ENCODE measurements at regions not wholly inside any gene's neighbourhood (a gene's known extent, or its start where the extent isn't known, plus 50 kb on each side); places are given as distances from the start of the nearest gene placed in this dataset.

DNA sequence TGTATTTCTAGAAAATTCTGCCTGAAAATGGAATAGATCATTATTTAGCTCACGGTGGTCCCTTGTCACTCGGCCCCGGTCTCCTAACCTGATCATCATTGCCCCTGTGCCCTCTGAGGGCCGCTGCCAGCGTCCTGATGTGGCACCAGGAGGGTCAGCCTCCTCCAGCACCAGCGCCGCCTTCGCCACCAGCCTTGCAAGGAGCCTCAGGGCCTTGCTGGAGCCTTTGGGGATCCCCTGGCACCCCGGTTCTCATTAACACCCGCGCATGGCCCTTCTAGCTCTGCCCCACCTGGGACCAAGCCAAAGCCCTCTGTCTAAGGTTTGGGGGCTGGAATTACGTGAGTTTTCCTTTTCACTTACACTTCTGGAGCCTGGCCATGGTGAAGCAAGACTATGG lies 282.5 kb upstream of the ADARB2 start:
- no peak for DNase-seq (ENCODE audit: low read depth)

DNA sequence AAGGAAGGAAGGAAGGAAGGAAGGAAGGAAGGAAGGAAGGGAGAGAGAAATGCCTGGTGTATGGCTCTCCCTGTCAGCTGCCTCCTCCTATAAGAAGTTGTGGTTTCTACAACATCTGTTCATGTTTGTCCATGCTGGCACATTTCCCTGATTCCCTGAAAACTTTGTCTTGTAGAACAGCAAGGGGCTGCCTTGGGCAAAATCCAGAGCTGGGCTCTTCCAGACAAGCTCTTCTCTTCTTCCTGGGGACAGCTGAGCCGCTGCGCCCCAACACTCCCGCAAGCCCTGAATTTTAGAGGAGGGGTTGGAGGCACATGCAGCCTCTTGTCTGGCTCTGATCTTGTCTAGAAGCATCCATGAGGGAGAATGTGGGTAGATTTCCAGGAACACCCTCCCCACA lies 282.0 kb upstream of the ADARB2 start:
- DNase-seq (ENCODE audit: low read depth) = no peak

DNA sequence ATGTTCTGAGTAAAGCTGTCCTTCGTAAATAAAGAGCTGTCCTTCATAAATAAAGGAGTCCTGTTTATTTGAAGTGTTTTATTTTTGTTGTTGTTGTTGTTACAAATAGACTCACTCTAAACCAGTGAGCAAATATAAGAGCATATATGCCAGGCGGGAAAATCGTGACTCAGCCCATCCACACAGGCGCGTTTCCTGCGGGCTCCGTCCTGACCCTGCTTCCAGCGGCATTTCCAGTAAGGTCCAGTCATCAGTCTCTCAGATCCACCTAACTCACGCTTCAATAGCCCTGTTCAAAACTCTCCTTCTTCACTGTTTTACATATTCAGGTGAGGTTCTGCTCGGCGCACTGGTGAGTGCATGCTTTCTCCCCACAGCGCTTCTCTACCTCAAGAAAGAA lies 277.2 kb upstream of the ADARB2 start:
- no peak for DNase-seq (ENCODE audit: low read depth)

DNA sequence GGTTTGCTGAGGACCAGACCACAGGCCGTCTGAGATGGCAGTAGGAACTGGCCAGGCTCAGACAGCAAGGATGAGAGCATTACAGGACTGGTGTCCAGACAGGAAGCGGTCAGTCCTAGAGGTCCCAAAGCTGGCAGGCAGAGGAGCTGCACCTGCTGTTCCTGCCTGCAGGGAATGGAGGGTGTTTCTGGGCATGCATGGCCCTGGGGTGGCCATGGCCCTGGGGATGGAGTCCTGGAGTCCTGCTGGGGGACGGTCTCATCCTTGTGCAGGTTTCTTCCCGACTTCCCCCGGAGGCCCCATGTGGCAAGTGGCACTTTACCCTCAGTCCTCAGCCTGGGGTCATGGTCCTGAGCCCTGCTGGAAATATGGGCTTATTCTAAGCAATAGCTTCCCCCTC lies 274.9 kb upstream of the ADARB2 start:
- DNase-seq (ENCODE audit: low read depth) = no peak

DNA sequence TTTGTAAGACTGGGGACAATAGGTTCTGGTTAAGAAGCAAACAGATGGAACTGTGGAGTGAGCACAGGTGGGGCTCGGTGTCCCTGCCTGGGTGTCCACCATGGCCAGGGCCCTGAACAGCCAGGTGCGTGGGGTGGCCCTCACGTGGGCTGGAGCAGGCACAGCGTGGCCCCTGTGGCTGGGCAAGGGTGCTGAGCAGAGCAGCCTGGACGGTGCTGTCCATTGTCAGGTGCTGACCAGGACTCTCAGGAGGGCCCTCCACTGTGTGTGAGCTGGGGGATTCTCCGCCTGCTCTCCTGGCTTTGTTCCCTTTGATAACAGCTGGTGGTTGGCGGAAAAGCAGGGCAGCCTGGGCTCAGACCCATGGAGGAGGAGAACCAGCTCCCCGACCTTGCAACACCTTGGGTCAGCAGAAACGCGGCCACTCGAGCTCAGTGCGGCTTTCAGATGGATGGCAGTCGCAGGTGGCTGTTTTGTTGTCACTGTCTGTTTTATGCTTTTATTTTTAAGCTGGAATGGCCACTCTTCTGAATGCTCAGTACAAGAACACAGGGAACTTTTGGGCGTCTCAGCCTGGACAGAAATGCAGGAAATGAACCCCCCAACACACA lies 273.9 kb upstream of the ADARB2 start:
- no peak for DNase-seq (ENCODE audit: low read depth)

DNA sequence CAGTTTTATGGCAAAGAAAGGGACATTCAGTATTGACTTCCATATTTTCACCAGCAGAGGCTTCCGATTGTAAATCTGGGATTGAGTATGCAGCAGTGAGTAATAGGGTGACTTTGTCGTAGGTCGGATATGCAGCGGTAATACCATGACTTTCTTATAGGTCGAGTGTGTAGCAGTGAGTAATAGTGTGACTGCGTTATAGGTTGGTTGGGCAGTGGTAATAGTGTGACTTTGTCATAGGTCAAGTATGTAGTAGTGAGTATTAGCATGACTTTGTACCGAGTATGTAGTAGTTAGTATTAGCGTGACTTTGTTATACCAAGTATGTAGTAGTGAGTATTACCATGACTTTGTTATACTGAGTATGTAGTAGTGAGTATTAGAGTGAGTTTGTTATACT lies 268.2 kb upstream of the ADARB2 start:
- no peak for DNase-seq (ENCODE audit: low read depth)

DNA sequence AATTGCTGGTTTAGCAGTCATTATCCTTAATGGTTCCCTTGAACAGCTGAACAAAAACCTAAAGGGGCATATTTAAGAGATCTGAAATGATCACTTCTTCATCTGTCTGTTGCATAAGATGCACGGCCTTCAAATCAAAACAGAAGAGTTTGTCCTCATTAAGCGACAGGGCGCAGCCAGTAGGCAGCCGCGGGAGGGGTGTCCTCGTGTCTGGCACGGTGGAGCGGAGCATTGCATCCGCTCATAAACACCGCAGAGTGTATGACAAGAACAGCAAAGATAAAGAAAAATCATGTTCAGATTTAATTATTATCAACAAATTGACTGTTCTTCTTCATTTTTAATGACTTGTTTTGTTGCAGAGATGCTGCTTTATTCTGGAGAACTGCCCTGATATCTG lies 255.6 kb upstream of the ADARB2 start:
- no peak for DNase-seq (ENCODE audit: low read depth)

DNA sequence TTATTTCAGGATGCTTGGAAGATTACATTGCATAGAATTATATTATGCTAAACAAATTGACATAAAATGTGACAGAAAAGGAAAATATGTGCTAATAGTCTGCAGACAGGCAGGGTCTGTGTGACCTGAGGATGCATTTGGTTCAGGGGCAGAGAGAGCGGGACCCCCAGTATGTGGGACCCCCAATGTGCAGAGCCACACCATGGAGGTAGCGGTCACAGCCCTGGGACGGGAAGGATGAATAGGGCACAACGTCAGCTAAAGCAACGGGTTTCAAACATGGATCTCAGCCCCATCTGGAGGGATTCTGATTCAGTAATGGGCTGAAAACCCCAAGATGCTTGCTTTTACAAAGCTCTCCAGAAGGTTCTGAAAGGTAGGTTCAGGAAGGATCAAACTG lies 251.8 kb upstream of the ADARB2 start:
- no peak for DNase-seq (ENCODE audit: low read depth)

DNA sequence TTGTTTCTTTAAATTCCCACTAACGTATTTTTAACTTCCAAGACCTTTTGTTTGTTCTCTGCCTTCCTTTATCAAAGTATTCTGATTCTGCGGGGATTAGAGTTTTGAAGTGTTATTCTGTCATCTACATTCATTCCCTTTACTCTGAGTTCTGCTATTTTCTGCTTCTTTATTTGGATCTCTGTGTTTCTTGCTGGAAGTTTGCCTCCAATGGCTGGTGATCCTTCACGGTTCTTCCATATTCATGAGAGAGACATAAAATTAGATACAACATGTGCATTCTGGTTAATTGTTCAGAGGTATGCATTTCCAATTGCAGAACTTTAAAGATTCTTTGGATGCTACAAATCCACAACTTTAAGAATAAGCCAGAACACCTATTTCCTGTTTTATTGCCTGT lies 244.7 kb upstream of the ADARB2 start:
- no peak for DNase-seq (ENCODE audit: low read depth)

DNA sequence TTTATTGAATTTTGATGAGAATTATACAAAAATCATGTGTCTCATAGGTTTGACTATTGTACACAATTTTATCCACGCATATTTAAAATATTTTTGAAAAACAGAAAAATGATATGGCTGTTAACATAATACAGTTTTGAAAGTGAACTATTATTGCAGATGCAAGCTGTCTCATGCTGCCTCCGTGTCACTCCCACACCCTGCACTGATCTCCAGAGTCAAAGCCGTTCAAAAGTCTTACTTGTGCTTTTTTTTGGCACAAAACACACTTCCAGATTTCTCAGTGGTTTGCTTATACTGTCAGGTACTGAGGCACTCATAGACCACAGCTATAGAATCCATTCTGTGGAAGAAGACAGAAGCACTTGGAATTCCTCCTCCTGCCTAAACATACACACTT lies 243.1 kb upstream of the ADARB2 start:
- DNase-seq (ENCODE audit: low read depth) = no peak

DNA sequence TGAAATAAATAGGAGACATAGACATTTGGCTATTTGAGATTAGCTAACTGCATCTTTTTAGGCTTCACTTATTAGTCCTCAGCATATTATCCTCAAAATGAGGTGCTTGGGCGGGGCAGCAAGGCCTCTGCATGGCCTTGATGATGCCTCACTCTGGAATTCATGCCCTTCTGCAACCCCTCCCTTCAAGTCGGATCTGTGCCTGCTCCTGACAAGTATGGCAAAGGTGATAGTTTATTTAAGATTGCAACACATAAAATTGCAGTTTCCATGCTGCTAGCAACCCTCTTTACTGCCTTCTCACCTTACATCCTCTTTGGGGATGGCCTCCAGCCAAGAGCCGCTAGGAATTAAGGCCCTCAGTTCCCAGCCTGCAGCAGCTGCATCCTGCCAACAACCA lies 241.3 kb upstream of the ADARB2 start:
- DNase-seq (ENCODE audit: low read depth) = no peak

DNA sequence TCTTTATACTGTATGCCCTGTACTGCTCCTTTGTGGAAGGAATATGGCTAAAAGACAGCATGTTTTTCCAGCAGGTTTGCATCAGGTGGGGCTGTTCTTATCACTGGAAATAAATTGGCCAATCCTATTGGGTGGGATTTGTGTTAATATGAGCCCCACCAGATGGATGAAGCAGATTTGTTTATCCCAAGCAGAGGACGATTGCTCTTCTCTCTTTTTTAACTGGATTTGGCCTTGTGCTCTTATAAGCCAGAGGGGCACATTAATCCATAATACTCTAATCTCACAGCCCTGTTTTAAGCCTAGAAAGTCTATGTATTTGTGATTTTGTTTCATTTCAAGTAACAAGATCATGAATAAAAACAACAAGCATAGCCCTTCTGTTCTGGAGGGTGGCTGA lies 240.1 kb upstream of the ADARB2 start:
- DNase-seq (ENCODE audit: low read depth) = no peak

DNA sequence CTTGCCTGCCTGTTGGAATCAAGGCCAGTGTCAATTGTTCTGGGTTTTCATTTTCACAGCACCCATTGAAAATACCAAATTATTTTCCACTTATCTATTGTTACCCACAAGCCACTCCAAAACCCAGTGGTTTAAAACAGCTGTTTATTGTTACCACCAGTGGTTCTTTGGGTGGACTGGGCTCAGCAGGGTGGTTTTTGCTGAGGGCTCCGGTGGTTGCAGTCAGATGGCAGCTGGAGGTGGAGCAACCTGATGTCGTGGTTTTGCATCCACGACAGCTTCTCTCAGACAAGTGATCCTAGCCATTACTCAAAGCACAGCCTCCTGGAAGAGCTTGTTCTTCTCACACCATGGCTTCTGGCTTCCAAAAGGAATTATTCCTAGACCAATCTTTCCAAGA lies 235.1 kb upstream of the ADARB2 start:
- no peak for DNase-seq (ENCODE audit: low read depth)

DNA sequence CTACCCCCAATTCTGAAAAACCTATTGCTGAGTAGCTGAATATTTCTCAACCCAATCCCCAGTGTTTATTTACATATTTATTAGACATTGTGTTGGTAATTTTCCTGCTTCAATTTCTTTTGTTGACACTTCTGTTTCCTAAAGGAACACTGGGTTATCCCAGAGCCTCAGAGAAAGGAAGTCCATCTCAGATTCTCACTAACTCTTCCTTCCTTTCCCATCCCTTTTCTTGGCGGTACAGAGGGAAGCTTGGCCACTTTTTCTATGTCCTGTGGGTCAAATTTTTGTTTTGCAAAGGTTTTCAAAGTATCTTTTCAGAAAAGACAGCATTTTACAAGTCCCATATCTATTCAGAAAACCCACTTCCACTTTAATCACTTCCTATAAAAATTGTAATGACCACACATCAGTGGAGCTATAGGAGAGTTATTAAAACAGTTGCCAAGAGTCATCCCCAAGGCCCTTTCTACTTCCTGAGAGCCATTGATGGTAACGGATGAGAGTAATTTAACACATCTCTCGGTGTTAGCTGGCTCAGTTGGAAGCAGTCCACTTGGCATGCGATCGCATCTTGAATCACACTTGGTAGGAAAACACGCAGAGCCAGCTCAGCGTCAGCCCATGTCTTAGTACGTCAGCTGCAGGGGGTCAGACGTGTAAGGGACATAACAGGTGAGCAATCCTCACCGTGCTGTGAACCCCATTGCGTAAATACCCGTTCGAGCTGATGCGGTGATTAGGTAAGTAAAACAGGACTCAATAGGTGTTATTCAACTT lies 231.1 kb upstream of the ADARB2 start:
- DNase-seq (ENCODE audit: low read depth) = no peak

DNA sequence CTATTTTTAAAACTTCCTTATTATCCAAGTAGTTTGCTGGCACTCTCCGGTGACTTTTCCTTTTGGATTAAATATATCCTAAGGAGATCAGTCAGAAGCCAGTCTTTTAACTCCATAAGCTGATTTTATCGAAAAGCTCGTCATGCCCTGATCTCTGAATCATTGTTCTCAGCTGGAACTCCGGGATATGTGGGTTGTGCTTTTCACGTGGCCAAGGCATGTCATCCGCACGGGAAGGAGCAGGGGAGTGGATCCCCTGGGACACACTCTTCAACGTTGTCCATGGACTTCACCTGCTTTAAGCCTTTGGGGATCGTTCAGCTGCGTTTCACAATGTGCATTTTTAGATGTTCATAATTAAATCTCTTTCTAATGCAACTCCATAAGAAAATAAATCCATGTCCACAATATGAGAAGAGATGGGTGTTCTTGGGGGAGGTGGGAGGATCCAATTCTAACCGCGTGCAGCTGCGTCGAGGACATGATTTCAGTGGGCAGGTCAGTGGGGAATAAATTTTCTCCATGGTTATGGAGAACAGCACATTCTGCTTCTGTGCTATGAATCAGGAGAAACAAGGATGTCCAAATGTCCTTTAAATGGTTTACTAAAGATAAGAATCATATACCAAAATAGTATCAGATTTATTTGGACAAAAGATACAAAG lies 229.5 kb upstream of the ADARB2 start:
- no peak for DNase-seq (ENCODE audit: low read depth)

DNA sequence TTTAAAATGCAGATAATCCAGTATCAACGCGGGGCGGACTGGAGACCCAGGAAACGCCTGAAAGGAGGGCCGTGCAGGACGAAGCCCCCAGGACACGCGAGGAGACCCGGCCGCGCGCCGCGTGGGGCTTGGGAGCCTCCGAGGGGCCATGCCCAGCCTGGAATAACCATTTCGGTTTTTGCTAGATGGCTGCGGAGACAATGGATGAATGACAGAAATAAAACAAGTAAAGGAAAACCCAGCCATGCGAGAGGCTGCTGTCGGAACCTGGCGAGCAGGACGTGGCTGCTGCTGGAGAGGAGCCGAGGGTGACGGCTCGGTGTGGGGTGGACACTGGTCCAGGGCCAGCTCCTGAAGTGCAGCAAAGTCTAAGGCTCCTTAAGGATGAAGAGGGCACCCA lies 227.2 kb upstream of the ADARB2 start:
- DNase-seq (ENCODE audit: low read depth) = no peak

DNA sequence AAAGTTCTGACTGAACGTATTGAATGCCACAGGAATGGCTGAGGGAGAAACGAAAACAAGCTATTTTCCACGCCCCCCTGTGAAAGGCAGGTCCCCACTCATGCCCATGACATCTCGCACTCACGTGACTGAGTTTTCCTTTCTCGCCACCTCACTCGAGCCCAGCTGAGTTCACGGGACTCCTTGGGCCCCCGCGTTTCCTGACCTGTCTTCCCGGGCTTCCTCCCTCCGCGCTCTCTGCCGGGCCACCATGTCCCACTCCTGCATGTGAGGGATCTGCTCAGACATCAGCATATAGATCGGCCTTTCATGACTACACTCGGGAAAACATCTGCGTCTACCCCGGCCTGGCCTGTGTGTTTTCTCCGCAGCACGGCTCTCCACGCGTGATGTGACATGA lies 226.0 kb upstream of the ADARB2 start:
- no peak for DNase-seq (ENCODE audit: low read depth)

DNA sequence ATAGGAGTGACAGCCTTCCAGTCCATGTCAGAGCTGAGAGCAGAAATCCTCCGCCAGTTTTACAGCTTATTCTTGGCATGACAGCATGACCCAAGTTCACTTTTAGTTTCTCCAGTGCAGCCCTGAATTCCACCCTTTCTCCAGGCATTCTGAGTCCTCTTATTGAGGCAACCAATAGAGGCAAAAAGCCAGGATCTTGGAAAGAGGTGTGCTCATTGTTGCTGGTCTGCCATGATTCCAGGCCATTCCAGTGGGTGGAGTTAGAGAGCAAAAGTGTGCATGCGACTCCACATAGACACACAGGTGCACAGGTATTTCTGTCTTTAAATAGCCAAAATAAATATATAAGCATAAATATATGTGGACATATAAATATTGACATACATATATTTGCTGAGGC lies 224.7 kb upstream of the ADARB2 start:
- DNase-seq (ENCODE audit: low read depth) = no peak

DNA sequence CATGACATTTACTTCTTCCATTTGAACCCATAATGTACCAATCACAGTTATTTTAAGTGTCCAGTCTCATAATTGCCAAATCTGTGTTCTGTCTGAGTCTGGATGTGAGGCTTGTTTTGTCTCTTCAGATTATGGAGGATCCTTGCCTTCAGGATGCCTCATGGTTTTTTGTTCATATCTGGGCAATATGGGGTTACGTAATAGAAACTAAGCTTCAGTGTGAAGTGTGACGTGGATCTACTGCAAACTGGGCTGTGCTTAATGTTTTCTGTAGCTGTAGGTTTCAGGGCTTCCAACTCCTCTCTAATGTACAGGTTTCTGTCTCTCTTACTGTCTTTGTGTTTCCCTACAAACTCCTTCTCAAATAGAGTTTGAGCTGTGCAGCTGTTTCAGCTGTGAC lies 223.7 kb upstream of the ADARB2 start:
- no peak for DNase-seq (ENCODE audit: low read depth)

DNA sequence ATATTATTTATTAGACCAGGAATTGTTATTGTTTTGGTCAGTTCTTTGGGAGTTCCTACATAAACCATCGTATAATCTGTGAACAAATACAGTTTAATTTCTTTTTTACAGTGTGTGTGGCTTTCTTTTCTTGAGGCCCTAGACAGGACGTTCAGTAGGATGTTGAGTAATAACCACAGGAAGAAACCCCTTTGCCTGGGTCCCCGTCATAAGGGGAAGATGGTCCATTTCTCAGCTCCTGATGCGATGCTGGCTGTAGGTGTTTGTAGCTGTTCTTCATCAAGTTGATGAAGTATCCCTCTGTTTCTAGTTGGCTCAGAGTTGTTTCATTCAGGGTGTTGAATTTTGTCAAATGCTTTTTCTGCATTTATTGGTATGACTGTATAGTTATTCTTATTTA lies 219.7 kb upstream of the ADARB2 start:
- no peak for DNase-seq (ENCODE audit: low read depth)

DNA sequence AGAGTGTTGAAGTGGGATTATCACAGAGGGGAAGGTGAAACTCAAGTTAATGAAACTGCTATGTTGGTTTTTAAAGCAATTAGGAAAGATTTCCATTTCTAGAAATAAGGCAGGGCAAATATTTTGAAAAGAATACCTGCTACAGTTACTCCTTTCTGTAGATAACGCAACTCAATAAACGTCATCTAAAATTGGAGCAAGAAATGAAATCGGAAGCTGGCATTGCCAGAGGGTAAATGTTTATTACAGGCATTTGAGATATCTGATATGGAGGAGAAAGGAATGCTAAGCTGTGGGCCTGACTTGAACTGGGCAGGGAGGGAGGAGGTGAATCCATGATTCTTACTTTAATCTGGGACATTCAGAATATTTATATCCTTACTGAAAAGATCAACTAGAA lies 217.0 kb upstream of the ADARB2 start:
- no peak for DNase-seq (ENCODE audit: low read depth)

DNA sequence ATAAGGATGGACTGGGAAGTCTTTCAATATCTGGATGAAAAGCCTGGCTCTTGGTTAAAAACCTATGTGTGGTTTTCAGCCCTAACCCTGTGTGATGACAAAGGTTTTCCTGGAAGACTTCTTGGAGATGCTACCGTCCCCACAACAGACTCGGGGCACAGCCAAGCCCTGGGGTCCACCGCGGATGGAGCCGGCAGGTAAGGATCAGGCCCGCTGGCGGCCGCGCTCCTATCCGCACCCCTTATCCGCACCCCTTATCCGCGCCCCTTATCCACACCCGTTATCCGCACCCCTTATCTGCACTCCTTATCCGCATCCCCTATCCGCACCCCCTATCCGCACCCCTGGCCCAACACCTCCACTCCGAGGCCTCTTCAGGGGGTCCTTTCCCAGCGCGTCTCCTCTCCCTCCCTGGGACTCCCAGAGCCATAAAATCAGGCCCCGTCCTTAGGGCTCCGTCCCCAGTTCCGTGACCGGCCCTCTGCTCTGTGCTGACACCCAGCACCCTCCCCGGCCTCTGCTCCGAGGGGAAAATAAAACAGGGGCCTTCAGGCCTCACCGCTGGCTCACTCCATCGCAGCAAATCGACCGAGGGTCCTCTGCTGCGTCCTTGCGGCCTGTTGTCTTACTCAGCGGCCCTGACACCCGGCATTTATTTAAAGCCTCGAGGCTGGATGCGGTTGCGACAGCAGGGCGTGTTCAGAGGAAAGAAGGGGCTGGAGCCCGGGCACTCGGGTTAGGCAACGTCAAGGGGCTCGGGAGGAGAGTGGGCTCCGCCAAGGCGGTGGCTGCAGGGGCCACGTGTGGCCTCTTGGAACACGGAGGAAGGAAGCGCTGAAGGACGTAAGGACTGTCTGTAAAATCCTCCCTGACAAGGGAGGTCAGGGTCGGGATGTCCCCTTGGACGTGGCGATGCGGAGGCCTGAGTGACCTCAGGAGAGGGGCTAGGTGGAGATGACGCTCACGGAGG lies 215.1 kb upstream of the ADARB2 start:
- no peak for DNase-seq (ENCODE audit: low read depth)

Data from CMK (cell line).